G401 (cell line): ENCODE measurements at regions not wholly inside any gene's neighbourhood (a gene's known extent, or its start where the extent isn't known, plus 50 kb on each side); places are given as distances from the start of the nearest gene placed in this dataset.
"Not testable (repeated sequence)": the region's sequence is repeated elsewhere in the genome, so short reads cannot be mapped to it uniquely, and the experiment has no call there.

ENCODE experiments used
- DNase-seq: peaks from one replicate; pipeline ENCODE4 v3.0.0-alpha.2; 2015; ENCODE audit warnings: low spot score
- in situ Hi-C: cut with HindIII; loops from 2 replicates; pipeline ENCODE4 v1.10.0; 2016; ENCODE audit warnings: low sequenced_read_pairs, mixed read lengths

DNA sequence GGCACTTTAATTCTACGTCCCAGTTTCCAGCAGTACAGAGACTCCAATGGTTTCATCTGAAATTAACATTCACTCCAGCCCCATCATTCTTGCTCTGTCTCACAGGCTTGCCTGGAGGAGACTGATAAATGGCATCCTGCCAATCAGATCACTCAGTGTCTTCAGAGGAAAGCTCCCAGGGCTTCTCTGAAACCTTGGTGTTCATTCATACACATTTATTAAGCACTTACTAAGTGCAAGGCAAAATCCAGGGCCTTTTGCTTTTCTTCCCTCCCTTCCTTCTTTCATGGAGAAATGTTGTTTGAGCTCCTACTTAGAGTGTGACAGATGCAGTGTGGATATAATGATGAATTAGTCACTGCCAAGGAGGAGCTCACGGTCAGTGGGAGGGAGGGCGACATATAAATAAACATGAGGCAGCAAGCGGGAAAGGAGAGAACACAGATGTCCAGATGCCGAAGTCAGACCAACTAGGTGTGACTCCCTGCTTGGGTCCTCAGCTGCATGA, 106.7 kb upstream of the DTNBP1 start:
- in situ Hi-C loops, result no loop called here
- DNase-seq, result no peak

DNA sequence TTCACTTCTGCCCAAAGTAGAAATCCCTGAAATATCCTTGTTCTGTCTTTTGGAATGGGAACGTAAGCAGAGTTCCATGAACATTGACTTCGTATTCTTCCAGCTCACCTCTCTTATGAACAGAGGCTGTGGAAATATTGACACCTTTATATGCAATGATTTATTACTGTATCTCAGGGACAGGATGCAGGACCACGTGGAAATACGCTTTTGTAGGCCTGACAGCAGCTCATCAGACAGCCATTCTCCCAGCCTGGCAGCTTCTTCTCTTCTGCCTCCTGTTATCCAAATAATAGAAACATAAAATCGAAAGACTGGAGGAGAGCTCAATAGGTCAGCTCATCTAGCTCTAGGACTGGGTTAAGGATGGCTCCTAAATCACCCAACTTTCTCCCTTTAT, 106.2 kb upstream of the DTNBP1 start:
- in situ Hi-C loops, result no loop called here

DNA sequence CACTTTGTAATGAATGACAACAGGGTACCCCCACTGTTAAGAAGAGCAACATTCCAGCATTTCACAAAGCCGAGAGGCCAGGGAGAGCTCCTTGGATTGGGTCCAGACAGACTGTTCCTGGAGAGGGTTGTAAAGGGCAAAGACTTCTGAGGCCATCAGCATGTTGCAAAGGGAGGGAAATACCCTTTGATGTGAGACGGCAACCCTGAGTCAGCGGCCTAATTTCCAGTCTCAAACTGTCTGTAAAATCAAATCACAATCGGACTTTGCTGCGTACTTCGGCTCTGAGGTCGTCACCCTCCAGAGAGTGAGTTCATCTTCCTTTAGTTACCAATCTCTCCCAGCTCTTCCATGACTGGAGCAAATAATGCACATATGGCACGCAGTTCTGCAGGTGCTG, 101.0 kb upstream of the DTNBP1 start:
- peak; percentile 9 for DNase-seq
- in situ Hi-C loops, result no loop called here

More for the DNA sequence above, 106.2 kb upstream of the DTNBP1 start:
- DNase-seq, result no peak

DNA sequence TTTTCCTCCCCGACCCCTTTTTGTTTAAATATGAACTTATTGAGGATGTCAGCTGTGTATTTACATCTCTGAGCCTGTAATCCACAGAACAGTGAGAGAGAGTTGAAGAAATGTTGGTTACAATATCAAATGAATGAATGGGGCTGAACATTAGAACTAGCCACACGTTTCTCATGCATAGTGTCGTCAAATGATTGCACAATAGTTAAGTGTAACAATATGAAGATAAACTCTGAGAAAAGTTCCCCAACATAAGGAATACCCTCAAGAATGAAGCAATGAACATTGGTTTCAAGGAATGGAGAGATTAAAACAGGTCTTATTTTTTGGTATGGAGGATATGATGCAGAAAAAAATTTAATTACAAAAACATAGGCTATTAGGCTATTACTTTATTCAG, 100.5 kb upstream of the DTNBP1 start:
- DNase-seq, result no peak
- in situ Hi-C loops, result no loop called here

DNA sequence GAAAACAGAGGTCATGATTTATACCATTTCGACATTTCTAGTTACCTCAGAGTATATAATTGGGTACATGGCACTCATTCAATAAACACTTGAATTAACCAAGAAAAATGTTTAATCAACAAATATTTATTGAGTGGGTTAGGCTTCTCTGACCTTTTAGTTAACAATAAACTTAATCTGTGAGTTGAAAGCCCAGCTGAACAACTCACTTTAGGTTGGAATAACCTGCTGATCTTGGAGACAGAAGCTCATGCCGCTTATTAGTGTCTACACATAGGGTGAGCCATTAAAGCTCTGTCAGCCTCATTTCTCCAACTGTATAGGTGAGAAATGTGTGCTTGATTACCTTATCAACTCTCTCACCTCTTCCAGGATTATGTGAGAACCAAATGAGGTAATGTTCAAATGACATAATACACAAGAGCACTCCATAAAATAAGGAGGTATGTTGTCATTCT, 98.2 kb upstream of the DTNBP1 start:
- in situ Hi-C loops, result no loop called here
- no peak for DNase-seq

DNA sequence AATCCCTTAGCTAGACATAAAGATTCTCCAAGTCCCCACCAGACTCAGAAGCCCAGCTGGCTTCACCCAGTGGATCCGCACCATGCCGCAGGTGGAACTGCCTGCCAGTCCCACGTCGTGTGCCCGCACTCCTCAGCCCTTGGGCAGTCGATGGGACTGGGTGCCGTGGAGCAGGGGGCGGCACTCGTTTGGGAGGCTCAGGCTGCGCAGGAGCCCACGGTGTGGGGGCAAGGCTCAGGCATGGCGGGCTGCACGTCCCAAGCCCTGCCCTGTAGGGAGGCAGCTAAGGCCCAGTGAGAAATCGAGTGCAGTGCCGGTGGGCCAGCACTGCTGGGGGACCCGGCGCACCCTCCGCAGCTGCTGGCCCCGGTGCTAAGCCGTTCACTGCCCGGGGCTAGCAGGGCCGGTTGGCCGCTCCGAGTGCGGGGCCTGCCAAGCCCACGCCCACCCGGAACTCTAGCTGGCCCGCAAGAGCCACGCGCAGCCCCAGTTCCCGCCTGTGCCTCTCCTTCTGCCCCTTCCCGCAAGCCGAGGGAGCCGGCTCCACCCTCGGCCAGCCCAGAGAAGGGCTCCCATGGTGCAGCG, 95.9 kb upstream of the DTNBP1 start:
- no peak for DNase-seq
- in situ Hi-C loops, result no loop called here

DNA sequence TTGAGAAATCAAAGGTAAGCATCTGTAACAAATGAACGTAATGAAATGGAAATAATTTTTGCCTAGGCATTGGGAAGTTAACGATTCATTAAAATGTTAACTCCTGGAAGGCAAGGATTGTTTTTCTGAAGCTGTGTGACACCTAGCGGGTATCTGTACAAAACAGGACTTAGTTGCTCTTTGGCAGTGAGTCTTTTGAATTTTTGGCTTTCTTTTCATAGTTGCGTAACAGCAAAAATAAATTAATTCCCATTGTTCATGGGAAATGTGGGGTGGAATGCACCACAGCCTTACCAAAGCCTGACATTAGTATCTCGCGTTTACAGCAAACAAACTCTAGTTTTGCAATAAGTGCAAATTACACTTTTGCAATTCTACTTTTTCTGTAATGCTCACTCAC, 92.7 kb upstream of the DTNBP1 start:
- DNase-seq, result no peak
- in situ Hi-C loops, result no loop called here

DNA sequence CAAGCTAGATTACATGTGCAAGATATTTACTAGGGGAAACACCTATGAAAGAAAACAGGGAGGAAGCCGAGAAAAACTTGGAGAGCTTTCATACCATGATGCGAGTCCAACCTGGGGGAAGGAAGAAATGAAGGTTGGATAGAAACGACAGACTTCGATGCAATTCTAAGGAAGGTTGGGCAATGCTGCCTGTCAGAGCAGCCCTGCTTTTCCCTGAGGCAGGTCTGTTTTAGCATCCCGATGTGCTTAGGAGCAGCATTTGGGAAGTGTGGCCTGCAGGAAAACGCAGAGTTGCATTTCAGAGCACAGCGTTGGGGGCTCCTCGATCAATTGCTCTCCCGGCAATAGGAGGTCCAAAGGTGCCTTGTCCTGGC, 91.9 kb upstream of the DTNBP1 start:
- in situ Hi-C loops, result no loop called here
- DNase-seq, result no peak

DNA sequence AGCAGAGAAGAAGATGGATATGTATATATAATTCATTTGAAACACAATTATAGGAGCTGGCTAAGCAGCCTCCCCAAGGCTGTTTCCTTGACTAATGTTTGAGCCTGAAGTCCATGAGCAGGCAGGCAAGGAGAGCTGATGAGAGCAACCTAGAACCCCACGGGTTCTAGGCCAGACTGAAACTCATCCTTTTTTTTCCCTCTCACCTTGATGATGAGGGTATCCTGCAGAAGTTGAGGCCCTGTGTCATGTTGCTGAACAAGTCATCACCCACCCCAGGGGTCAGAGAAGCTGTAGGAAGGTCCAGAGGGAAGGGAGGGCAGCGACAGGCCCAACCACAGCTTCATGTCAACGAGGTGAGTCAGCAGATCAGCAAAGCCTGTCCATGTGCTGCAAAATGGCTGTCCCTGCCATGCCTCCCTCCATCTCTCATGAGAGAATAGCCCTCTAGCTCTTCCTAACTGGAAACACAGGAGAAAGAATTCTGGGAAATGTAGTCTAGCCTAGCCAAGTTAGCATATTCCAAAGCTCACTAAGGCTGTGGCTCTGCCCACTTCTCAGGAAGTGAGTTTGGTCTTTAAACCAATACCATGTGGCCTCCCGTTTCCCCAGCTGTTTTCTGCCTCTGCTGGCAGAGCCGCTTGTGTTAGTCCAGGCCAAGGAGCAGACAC, 91.3 kb upstream of the DTNBP1 start:
- no peak for DNase-seq
- in situ Hi-C loops, result no loop called here

DNA sequence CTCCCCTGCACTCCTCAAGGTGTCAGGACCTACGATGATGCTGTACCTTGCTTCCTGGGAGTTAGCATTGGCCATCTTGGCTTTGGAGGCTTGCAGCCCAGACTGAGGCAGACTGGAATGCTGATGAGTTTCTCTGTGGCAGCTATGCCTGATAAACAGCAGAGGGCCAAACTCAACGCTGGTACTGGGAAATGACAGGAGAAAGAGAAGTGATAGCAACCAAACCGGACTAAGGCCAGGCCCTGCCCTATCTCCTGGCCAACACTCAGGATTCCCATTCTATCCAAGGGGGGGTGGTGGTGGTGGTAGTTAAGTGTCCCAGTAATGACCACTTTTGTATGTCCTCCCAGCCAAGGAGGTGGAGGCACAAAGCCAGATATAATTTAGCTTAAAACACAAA, 90.0 kb upstream of the DTNBP1 start:
- no peak for DNase-seq
- in situ Hi-C loops, result no loop called here

DNA sequence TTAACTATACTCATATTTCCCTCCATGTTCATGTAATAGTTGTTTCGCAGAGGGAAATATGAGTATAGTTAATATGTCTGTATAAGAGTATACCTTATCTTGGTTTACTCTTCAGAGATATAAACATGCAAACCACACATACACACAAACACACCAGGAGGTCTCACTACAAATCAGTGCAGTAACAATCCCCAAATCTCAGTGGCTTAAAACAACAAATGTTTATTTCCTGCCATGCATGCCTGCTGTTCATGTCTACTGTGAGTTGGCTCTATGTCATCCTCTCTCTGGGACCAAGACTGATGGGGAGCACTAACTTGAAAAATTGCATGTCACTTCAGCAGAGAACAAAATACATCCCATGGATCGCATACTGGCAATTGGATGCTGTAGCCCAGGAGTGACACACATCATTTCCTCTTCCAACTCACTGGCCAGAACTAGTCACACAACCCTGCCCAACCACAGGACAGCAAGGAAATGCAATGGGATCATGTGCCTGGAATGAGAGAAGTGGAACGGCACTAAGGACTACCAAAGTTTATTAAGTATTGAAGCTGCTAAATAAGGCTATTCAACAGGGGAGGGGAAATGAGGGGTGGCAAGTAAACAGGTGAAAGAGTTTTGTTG, 89.0 kb upstream of the DTNBP1 start:
- in situ Hi-C loops, result no loop called here

DNA sequence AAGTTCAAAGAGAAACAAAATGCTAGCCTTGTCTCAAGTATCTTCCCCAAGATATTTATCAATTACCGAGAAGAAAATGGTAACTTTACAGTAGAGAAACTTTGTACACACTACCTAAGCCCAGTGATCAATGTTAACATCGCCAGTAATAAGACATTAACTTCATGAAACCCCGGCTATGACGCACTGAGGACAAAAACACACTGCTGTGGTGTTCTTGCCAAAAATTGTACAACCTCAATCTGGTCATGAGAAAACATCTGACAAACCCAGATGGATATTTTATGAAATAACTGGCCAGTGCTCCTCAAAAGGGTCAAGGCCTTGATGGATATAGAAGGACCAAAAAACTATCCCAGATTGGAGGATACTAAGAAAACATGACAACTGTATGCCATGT, 85.5 kb upstream of the DTNBP1 start:
- in situ Hi-C loops, result no loop called here
- no peak for DNase-seq

More for the DNA sequence above, 89.0 kb upstream of the DTNBP1 start:
- no peak for DNase-seq

DNA sequence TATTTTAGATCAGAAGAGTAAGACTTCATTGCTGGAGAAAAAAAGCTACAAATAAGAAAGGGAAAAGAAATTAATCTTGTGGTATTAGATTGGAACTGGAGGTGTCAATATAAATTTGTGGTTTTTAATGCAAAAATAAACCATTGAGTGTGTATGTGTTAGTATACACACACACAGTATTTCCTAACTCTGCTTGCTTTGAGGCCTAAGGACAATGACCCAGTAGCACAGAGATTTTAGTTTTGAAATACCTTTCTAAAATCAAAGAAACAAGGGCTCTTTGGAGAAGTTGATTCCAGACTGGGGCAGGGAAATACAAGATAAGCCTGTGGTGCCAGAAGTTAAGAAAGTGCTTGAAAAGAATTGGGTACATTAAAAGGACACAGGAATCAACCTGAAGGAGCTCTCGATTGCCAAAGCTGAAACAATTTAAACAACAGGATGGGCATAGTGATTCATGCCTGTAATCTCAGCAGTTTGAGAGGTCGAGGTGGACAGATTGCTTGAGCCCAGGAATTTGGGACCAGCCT, 84.6 kb upstream of the DTNBP1 start:
- in situ Hi-C loops, result no loop called here
- DNase-seq, result no peak

DNA sequence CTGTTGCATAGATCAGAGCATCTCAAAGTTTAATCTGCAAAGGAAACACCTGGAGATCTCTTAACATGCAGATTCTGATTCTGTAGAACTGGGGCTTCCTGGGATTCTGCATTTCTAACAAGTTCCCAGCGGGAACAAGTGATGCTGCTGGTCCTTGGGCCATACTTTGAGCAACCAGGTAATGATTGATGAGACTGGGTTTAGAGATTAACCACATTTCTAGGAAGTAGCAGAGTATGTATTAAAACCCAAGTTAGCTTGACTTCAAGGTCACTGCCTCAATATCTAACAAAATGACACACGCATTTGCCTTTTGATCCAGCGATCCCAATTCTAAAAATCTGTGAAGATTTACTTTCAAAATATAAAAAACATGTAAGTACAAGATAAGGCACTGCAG, 83.0 kb upstream of the DTNBP1 start:
- no peak for DNase-seq
- in situ Hi-C loops, result no loop called here

DNA sequence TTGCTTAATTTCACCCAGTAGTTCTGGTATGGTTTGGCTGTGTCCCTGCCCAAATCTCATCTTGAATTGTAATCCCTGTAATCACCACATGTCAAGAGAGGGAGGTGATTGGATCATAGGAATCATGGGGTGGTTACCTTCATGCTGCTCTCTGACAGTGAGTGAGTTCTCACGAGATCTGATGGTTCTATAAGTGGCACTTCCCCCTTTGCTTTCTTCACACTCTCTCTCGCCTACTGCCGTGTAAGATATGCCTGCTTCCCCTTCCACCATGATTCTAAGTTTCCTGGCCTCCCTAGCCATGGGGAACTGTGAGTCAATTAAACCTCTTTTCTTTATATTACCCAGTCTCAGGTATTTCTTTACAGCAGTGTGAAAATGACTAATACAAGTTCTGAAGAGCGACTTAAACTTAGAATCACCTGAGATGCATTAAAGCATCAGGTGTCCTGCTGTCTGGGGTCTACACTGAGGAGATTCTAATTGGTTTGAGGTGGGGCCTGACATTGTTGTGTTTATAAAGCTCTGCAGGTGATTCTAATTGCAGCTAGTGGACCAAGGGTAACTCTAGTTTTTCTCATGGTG, 82.1 kb upstream of the DTNBP1 start:
- in situ Hi-C loops, result no loop called here
- no peak for DNase-seq

DNA sequence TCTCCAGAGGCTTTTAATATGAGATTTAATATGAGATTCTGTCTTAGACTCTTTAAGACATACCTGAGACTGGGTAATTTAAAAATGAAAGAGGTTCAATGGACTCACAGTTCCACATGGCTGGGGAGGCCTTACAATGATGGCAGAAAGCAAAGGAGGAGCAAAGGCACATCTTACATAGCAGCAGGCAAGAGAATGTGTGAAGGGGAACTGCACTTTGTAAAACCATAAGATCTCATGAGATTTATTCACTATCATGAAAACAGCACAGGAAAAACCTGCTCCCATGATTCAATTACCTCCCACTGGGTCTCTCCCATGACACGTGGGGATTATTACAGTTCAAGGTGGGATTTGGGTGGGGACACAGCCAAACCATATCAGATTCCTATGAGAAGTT, 79.2 kb upstream of the DTNBP1 start:
- in situ Hi-C loops, DNase-seq: not testable (repeated sequence)

DNA sequence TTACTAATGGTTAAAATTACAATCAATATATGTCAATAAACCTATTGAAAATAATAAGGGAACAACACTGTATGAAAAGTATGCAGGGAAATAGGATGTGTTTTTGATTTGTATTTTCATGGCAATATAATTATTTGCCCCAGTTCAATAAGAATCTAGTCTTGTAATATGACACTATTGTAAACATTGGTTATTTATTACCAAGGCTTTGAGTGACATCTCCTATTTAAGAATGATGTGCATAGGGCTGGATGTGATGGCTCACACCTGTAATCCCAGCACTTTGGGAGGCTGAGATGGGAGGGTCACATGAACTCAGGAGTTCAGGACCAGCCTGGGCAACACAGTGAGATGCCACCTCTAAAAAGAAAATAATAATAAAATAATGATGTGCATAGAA, 78.6 kb upstream of the DTNBP1 start:
- in situ Hi-C loops, result no loop called here
- no peak for DNase-seq

DNA sequence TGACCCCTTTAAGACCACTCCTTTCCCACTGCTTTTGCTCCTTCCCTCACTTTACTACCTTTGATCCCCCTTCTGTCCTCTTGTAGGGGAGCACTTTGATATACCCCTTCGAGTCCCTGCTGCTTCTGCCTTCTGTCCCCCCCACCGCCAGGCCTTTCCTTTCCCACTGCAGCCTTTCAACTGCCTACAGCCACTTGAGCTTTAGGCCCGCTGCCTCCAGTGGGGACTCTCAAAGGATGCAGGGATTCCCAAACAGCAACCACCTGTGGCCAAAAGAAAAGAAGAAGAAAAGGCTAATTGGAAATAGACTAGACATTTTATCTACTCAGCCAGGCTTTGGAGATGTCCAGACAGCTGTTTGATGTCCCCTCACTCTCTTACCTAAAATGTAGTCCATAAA, 77.0 kb upstream of the DTNBP1 start:
- in situ Hi-C loops, result no loop called here

DNA sequence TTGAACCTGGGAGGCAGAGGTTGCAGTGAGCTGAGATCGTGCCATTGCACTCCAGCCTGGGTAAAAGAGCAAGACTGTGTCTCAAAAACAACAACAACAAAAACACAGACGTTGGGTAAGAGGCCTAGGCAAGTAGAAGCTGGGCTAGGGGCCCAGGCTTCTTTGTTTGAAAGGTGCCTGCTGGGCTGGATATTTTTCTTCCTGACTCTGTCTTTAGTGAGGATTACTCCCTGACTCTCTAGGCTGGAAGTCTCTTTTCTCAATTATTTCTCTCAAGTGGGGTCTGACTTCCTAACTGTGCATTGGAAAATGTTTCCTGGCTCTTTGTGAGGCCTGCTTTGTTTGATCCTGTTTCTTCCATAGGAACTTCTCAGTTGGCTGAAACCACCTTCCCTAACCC, 76.5 kb upstream of the DTNBP1 start:
- in situ Hi-C loops, result no loop called here
- DNase-seq, result no peak

More for the DNA sequence above, 77.0 kb upstream of the DTNBP1 start:
- no peak for DNase-seq

DNA sequence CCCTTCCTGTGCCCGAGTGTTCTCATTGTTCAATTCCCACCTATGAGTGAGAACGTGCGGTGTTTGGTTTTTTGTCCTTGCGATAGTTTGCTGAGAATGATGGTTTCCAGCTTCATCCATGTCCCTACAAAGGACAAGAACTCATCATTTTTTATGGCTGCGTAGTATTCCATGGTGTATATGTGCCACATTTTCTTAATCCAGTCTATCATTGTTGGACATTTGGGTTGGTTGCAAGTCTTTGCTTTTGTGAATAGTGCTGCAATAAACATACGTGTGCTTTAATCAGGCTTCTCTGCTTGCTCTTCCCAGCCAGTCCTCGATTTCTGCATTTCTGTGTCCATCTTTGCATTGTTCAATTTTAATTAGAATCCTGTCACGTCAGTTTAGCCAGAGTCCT, 75.4 kb upstream of the DTNBP1 start:
- in situ Hi-C loops, DNase-seq: not testable (repeated sequence)
